ENCODE measurements at regions not wholly inside any gene's neighbourhood (a gene's known extent, or its start where the extent isn't known, plus 50 kb on each side); places are given as distances from the start of the nearest gene placed in this dataset.
A peak's percentile ranks its signal among the peaks of the same experiment; 100 is the strongest.

- no peak for FAIRE-seq
- in situ Hi-C loops (cut with HindIII; ENCODE audit: extremely low pct_ligation_motif_present, low pct_unique_long_range_greater_than_20kb): no loop called here
- POLR2A ChIA-PET: no interaction called here
Measured at GRCh38 chr16:47939680-47940079, 216.1 kb downstream of the ABCC12 start.

DNA sequence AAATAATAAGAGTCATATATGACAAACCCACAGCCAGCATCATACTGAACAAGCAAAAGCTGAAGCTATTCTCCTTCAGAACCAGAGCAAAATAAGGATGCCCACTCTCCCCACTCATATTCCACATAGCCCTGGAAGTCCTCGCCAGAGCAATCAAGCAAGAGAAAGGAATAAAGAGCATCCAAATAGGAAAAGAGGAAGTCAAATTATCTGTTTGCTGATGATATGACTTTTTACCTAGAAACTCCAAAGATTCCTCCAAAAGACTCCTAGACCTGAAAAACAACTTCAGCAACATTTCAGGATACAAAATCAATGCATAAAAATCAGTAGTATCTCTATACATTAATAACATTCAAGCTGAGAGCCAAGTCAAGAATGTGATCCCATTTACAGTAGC is 217.5 kb downstream of the ABCC12 start:
- Histone ChIP-seq H3K27me3 (ENCODE audit: control insufficient read depth in 1 of 2, insufficient read depth in 2 of 2, low read length in 2 of 2) (peaks cover 0 to 14% of the 10 kb centered on the region in 2 experiments; a peak in 3 of 5 replicates), H3K27ac (ENCODE audit: extremely low read length, insufficient read depth, low read length) (no peak overlapping the region), H2AFZ (ENCODE audit: low read length) (no peak overlapping the region), H3K9me3 (ENCODE audit: low read length) (no peaks in the 10 kb centered on the region), H3K4me1 (ENCODE audit: insufficient read depth, low read length) (no peaks in the 10 kb centered on the region), H3K36me3 (replicated peaks in 1 of 2; ENCODE audit: control insufficient read depth in 1 of 2, insufficient read depth in 2 of 2, low read length in 2 of 2) (no peaks in the 10 kb centered on the region), H3K4me3 (replicated peaks in 1 of 3; ENCODE audit: insufficient read depth in 1 of 3, low read depth in 2 of 3, low read length in 3 of 3) (no peak overlapping the region), H3K79me2 (ENCODE audit: insufficient read depth, low read length) (no peaks in the 10 kb centered on the region), H3K9ac (ENCODE audit: insufficient read depth, low read depth, low read length) (no peak overlapping the region), H3K4me2 (ENCODE audit: low read depth, low read length) (no peak overlapping the region), H4K20me1 (ENCODE audit: insufficient read depth, low read length) (no peaks in the 10 kb centered on the region)
- 20% methylated on average over 1 of the region's 1 CpG for WGBS (ENCODE audit: low lambda C conversion rate)
- no peak for FAIRE-seq
- no peak for ATAC-seq
- ChIA-PET CTCF (ENCODE audit: low intra/inter-chr PET ratio, low total read pairs) (no interaction called here), POLR2A (no interaction called here)
- no TSS peak for BruUV-seq (replicated peaks)
- intact Hi-C loops (cut with micrococcal nuclease; ENCODE audit: unreplicated experiment): no loop called here
- in situ Hi-C loops (cut with HindIII; ENCODE audit: extremely low pct_ligation_motif_present, low pct_unique_long_range_greater_than_20kb): no loop called here
- no peak for TF ChIP-seq CTCF (CRISPR knock-in tag; IDR thresholded peaks at IDR 0.05)
- TF ChIP-seq EP300 (IDR thresholded peaks at IDR 0.05; ENCODE audit: low read depth in 2 of 2, low read length in 2 of 2): no peak
- TF ChIP-seq EP300 (CRISPR knock-in tag; IDR thresholded peaks at IDR 0.05; ENCODE audit: borderline replicate concordance): no peak
- TF ChIP-seq, protein P1, sequence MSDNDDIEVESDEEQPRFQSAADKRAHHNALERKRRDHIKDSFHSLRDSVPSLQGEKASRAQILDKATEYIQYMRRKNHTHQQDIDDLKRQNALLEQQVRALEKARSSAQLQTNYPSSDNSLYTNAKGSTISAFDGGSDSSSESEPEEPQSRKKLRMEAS (IDR thresholded peaks at IDR 0.05): no peak
- no peak for TF ChIP-seq NONO (IDR thresholded peaks at IDR 0.05)
- no peak for TF ChIP-seq NONO (CRISPR knock-in tag; conservative IDR thresholded peaks at IDR 0.05)
- no peak for TF ChIP-seq JARID2 (CRISPR knock-in tag; IDR thresholded peaks at IDR 0.05; ENCODE audit: insufficient replicate concordance)
- DNase-seq (ENCODE audit: low spot score): no peak

More at GRCh38 chr16:47939680-47940079, 216.1 kb downstream of the ABCC12 start:
- H3K9ac ChIP-seq (ENCODE audit: insufficient read depth, low read depth, low read length): no peak overlapping the region
- no peak overlapping the region for H3K27ac ChIP-seq (ENCODE audit: extremely low read length, insufficient read depth, low read length)
- H3K4me1 ChIP-seq (ENCODE audit: insufficient read depth, low read length): no peaks in the 10 kb centered on the region
- H3K4me3 ChIP-seq (replicated peaks in 1 of 3; ENCODE audit: insufficient read depth in 1 of 3, low read depth in 2 of 3, low read length in 3 of 3): no peak overlapping the region
- no peak for ATAC-seq
- H3K9me3 ChIP-seq (ENCODE audit: low read length): no peaks in the 10 kb centered on the region
- H3K36me3 ChIP-seq (replicated peaks in 1 of 2; ENCODE audit: control insufficient read depth in 1 of 2, insufficient read depth in 2 of 2, low read length in 2 of 2): no peaks in the 10 kb centered on the region
- H2AFZ ChIP-seq (ENCODE audit: low read length): no peak overlapping the region
- peaks cover 0 to 15% of the 10 kb centered on the region in 2 experiments; a peak in 4 of 5 replicates for H3K27me3 ChIP-seq (ENCODE audit: control insufficient read depth in 1 of 2, insufficient read depth in 2 of 2, low read length in 2 of 2)
- TF ChIP-seq FOXP1 (IDR thresholded peaks at IDR 0.05): no peak
- no peak for TF ChIP-seq FOXP1 (CRISPR knock-in tag; IDR thresholded peaks at IDR 0.05)
- 0 out of 2 replicates have a peak, but pooled peaks have one; percentile 12 for TF ChIP-seq CTCF (CRISPR knock-in tag; IDR thresholded peaks at IDR 0.05)
- 0 out of 2 replicates have a peak, but pooled peaks have one; percentile 8 for TF ChIP-seq STAG1 (CRISPR knock-in tag; IDR thresholded peaks at IDR 0.05)
- no peak for DNase-seq (ENCODE audit: low spot score)
- CTCF ChIA-PET (ENCODE audit: low intra/inter-chr PET ratio, low total read pairs): no interaction called here
- BruUV-seq (replicated peaks): no TSS peak
- WGBS (ENCODE audit: low lambda C conversion rate): 3% methylated on average over 4 of the region's 4 CpGs
- H3K4me2 ChIP-seq (ENCODE audit: low read depth, low read length): no peak overlapping the region
- intact Hi-C loops (cut with micrococcal nuclease; ENCODE audit: unreplicated experiment): no loop called here
- H3K79me2 ChIP-seq (ENCODE audit: insufficient read depth, low read length): no peaks in the 10 kb centered on the region
- H4K20me1 ChIP-seq (ENCODE audit: insufficient read depth, low read length): no peaks in the 10 kb centered on the region
